ENCODE measurements at regions not wholly inside any gene's neighbourhood (a gene's known extent, or its start where the extent isn't known, plus 50 kb on each side); places are given as distances from the start of the nearest gene placed in this dataset.

- no peak for DNase-seq
Observed at GRCh38 chr3:187823746-187824145, 78.5 kb upstream of the BCL6 start.

GRCh38 chr3:187827723-187828122 lies 82.5 kb upstream of the BCL6 start:
- no peak for DNase-seq

- DNase-seq = no peak
Observed at GRCh38 chr3:187828579-187829452, 83.5 kb upstream of the BCL6 start.

- no peak for DNase-seq
Observed at GRCh38 chr3:187830181-187830580, 84.9 kb upstream of the BCL6 start.

GRCh38 chr3:187831125-187832051 lies 86.1 kb upstream of the BCL6 start:
- no peak for DNase-seq

- DNase-seq = no peak
Observed at GRCh38 chr3:187832202-187832601, 86.9 kb upstream of the BCL6 start.

- DNase-seq = no peak
Observed at GRCh38 chr3:187833375-187833774, 88.1 kb upstream of the BCL6 start.

- DNase-seq = no peak
Observed at GRCh38 chr3:187833799-187834578, 88.7 kb upstream of the BCL6 start.

GRCh38 chr3:187836823-187837770 lies 91.8 kb upstream of the BCL6 start:
- DNase-seq = no peak

GRCh38 chr3:187838016-187838540 lies 92.8 kb upstream of the BCL6 start:
- DNase-seq = no peak

GRCh38 chr3:187839422-187839821 lies 94.2 kb upstream of the BCL6 start:
- no peak for DNase-seq

- no peak for DNase-seq
Observed at GRCh38 chr3:187840856-187841255, 95.6 kb upstream of the BCL6 start.

- no peak for DNase-seq
Observed at GRCh38 chr3:187841560-187841959, 96.3 kb upstream of the BCL6 start.

- DNase-seq = no peak
Observed at GRCh38 chr3:187843654-187844053, 98.4 kb upstream of the BCL6 start.

GRCh38 chr3:187844708-187845107 lies 99.4 kb upstream of the BCL6 start:
- DNase-seq = no peak

- DNase-seq = no peak
Observed at GRCh38 chr3:187845826-187846225, 100.6 kb upstream of the BCL6 start.

- no peak for DNase-seq
Observed at GRCh38 chr3:187848401-187848800, 103.1 kb upstream of the BCL6 start.

GRCh38 chr3:187849016-187849654 lies 103.9 kb upstream of the BCL6 start:
- DNase-seq = no peak

- DNase-seq = no peak
Observed at GRCh38 chr3:187850258-187850921, 105.1 kb upstream of the BCL6 start.
